DMS53 treated with DMSO at 0.1 percent for 48 hours (cell line): ENCODE measurements at regions not wholly inside any gene's neighbourhood (a gene's known extent, or its start where the extent isn't known, plus 50 kb on each side); places are given as distances from the start of the nearest gene placed in this dataset.
"Not testable (repeated sequence)": the region's sequence is repeated elsewhere in the genome, so short reads cannot be mapped to it uniquely, and the experiment has no call there.

Experiments
- DNase-seq: peaks from one replicate; lab custom pipeline; 2025; ENCODE audit not compliant: unreplicated experiment; lab: John Stamatoyannopoulos, UW

- not testable (repeated sequence) for DNase-seq
These were observed 52.9 kb upstream of the CSF1 start for GRCh38 chr1:109857702-109858101.

- not testable (repeated sequence) for DNase-seq
These were observed 54.7 kb upstream of the CSF1 start for GRCh38 chr1:109855986-109856385.

GRCh38 chr1:109853972-109854371 lies 56.7 kb upstream of the CSF1 start:
- DNase-seq, result not testable (repeated sequence)

GRCh38 chr1:109852221-109853015 lies 58.2 kb upstream of the CSF1 start:
- DNase-seq, result not testable (repeated sequence)

- DNase-seq, result no peak
These were observed 59.8 kb upstream of the CSF1 start for GRCh38 chr1:109850827-109851226.

GRCh38 chr1:109850194-109850593 lies 60.5 kb upstream of the CSF1 start:
- DNase-seq, result no peak

GRCh38 chr1:109849655-109850054 lies 61.0 kb upstream of the CSF1 start:
- DNase-seq, result no peak

- DNase-seq, result no peak
These were observed 63.4 kb upstream of the CSF1 start for GRCh38 chr1:109847251-109847650.

GRCh38 chr1:109846846-109847245 lies 63.8 kb upstream of the CSF1 start:
- no peak for DNase-seq

- peak; percentile 85 for DNase-seq
These were observed 64.5 kb upstream of the CSF1 start for GRCh38 chr1:109846162-109846561.

- DNase-seq, result no peak
These were observed 65.0 kb upstream of the CSF1 start for GRCh38 chr1:109845658-109846057.

GRCh38 chr1:109844609-109845008 lies 66.0 kb upstream of the CSF1 start:
- no peak for DNase-seq

- no peak for DNase-seq
These were observed 70.5 kb upstream of the CSF1 start for GRCh38 chr1:109840011-109840629.

- not testable (repeated sequence) for DNase-seq
These were observed 71.4 kb upstream of the CSF1 start for GRCh38 chr1:109839276-109839675.

- DNase-seq, result no peak
These were observed 71.8 kb upstream of the CSF1 start for GRCh38 chr1:109838838-109839240.

- DNase-seq, result no peak
These were observed 72.6 kb upstream of the CSF1 start for GRCh38 chr1:109837852-109838570.

- DNase-seq, result not testable (repeated sequence)
These were observed 71.9 kb upstream of the EPS8L3 start for GRCh38 chr1:109835645-109836044.

GRCh38 chr1:109834951-109835350 lies 71.2 kb upstream of the EPS8L3 start:
- DNase-seq, result no peak

- no peak for DNase-seq
These were observed 69.2 kb upstream of the EPS8L3 start for GRCh38 chr1:109832945-109833344.

GRCh38 chr1:109828756-109829505 lies 65.2 kb upstream of the EPS8L3 start:
- DNase-seq, result no peak

GRCh38 chr1:109827986-109828385 lies 64.3 kb upstream of the EPS8L3 start:
- DNase-seq, result no peak
